Common myeloid progenitor, CD34-positive (primary cell): ENCODE measurements at regions not wholly inside any gene's neighbourhood (a gene's known extent, or its start where the extent isn't known, plus 50 kb on each side); places are given as distances from the start of the nearest gene placed in this dataset.

ENCODE experiments used
- CTCF ChIA-PET: fragments of 350-600 bp; sonication (Branson Sonifier 250); formaldehyde crosslinking; loops from one replicate; lab custom pipeline; 2021; ENCODE audit warnings: antibody characterized with exemption; lab: Charles Lee
- POLR2A ChIA-PET: fragments of 350-600 bp; sonication (Branson Sonifier 250); formaldehyde crosslinking; loops from one replicate; lab custom pipeline; 2021; ENCODE audit warnings: antibody characterized with exemption; lab: Charles Lee
- DNase-seq, 3 donors: peaks; one replicate each; pipeline versions ENCODE4 v3.0.0 to v3.0.0-alpha.2; 2013
- H3K27ac ChIP-seq, 2 experiments: 1 replicate in 1 of 2; 2 replicates in 1 of 2; pipeline ENCODE4 v1.7.0; 2013; ENCODE audit warnings: inconsistent platforms in 2 of 2, low read length in 2 of 2, mild to moderate bottlenecking in 2 of 2, low read depth in 1 of 2, moderate library complexity in 1 of 2; ENCODE audit not compliant: severe bottlenecking in 2 of 2, insufficient read depth in 1 of 2, poor library complexity in 1 of 2
- H3K27me3 ChIP-seq, 5 experiments: replicated peaks in 2 of 5; 1 replicate in 3 of 5; 2 replicates in 2 of 5; pipeline versions ENCODE4 v1.6.1 to v1.7.0; 2013; ENCODE audit warnings: low read length in 4 of 5, mild to moderate bottlenecking in 2 of 5, moderate library complexity in 2 of 5, inconsistent platforms in 1 of 5; ENCODE audit not compliant: insufficient read depth in 5 of 5, control insufficient read depth in 4 of 5
- H3K36me3 ChIP-seq, 4 experiments: 1 replicate in 2 of 4; 2 replicates in 2 of 4; pipeline versions ENCODE4 v1.6.1 to v1.7.0; 2013; ENCODE audit warnings: low read length in 3 of 4, control low read depth in 1 of 4, mild to moderate bottlenecking in 1 of 4; ENCODE audit not compliant: control insufficient read depth in 4 of 4, insufficient read depth in 4 of 4
- H3K4me1 ChIP-seq, 4 experiments: 1 replicate in 3 of 4; 2 replicates in 1 of 4; pipeline versions ENCODE4 v1.6.1 to v1.7.1; 2013; ENCODE audit warnings: low read length in 3 of 4, mild to moderate bottlenecking in 3 of 4, control low read depth in 1 of 4, inconsistent platforms in 1 of 4, moderate library complexity in 1 of 4; ENCODE audit not compliant: control insufficient read depth in 4 of 4, insufficient read depth in 4 of 4; ENCODE audit errors: control extremely low read depth in 1 of 4
- H3K4me3 ChIP-seq, 7 experiments: 1 replicate in 4 of 7; 2 replicates in 3 of 7; pipeline versions ENCODE4 v1.5.1 to v1.7.0; 2013; ENCODE audit warnings: mild to moderate bottlenecking in 7 of 7, low read length in 6 of 7, moderate library complexity in 6 of 7, inconsistent platforms in 2 of 7, low read depth in 2 of 7, control low read depth in 1 of 7; ENCODE audit not compliant: insufficient read depth in 4 of 7, control insufficient read depth in 1 of 7; ENCODE audit errors: extremely low read depth in 1 of 7
- H3K9me3 ChIP-seq, 5 experiments: 1 replicate in 4 of 5; 2 replicates in 1 of 5; pipeline versions ENCODE4 v1.6.1 to v1.7.1; 2013; ENCODE audit warnings: low read length in 4 of 5, mild to moderate bottlenecking in 2 of 5, inconsistent platforms in 1 of 5, low read depth in 1 of 5, moderate library complexity in 1 of 5; ENCODE audit not compliant: control insufficient read depth in 4 of 5, insufficient read depth in 2 of 5; ENCODE audit errors: control extremely low read depth in 1 of 5
- WGBS: methylation state at CpG from one replicate; pipeline ENCODE4 v1.1.5; 2013; ENCODE audit not compliant: insufficient coverage; 5-methylcytosine and 5-hydroxymethylcytosine counted together

DNA sequence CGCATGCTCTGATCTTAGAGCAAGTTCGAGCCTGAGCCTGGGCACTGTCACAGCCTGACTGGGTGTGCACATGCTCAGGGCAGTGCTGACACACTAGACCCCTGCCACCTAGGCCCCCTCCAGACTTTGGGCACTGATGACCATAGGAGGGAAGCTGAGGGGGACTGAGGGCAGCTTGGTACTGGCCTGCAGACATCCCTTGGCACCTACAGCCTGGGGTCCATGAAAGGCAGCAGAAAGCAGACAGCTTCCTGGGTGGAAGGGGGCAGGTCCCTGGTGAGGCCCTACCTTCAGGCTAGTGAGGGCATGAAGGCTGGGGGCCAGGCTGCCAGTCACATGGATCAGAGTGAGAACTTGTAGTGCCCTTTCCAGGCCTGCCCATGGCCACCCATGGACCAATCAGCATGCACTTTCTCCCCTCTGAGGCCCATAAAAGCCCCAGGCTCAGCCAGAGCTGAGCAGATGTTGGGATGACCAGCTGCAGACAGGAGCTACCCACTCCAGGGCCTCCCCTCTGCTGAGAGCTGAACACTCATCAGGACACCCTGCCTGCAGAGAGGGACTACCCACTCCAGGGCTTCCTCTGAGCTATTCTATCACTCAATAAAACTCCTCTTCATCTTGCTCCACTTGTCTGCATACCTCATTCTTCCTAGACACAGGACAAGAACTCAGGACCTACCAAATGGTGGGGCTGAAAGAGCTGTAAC lies 680.8 kb downstream of the MATN1 start:
- peaks cover 0 to 10% (median 8%) of the 10 kb centered on the region in 5 experiments for H3K9me3 ChIP-seq
- no peak for DNase-seq
- H3K27ac ChIP-seq = no peak overlapping the region
- no peaks in the 10 kb centered on the region for H3K36me3 ChIP-seq
- no peaks in the 10 kb centered on the region for H3K4me1 ChIP-seq
- no peak overlapping the region for H3K4me3 ChIP-seq
- POLR2A ChIA-PET = no interaction called here
- CTCF ChIA-PET = no interaction called here
- H3K27me3 ChIP-seq = no peaks in the 10 kb centered on the region
- 100% methylated on average over 2 of the region's 2 CpGs for WGBS

DNA sequence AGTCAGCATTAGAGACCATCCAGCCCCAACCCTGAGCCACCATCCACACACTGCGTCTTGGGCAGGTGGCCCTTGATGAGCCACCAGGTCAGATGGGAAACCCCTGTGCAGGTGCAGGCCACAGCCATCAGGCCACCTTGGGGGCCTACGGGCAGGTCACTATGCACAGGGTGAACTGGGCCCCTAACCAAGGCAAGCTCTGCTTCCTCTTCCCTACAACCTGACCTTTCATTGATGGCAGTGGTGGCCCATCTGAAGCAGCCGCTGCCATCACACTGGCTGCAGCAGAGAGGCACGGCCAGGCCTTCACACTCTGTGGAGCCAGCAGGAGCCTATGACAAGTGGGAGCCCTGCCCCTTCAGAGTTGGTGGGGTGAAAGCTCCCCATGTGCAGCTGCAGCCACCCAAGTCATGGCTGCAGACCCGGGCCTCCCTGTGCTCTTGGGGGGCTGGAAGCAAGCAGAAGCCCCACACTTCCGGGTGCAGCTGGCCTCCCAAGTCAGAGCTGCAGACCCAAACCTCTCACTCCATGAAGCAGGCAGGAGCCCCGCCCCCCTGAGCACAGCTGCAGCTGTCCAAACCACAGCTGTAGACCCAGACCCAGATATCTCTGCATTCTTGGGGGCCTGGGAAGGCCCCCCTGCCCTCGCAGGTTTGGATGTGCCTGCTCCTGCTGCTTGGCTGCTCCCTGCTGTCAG lies 681.5 kb downstream of the MATN1 start:
- Histone ChIP-seq H3K4me3 (no peak overlapping the region), H3K36me3 (no peaks in the 10 kb centered on the region), H3K27ac (no peak overlapping the region), H3K27me3 (no peaks in the 10 kb centered on the region), H3K4me1 (no peaks in the 10 kb centered on the region), H3K9me3 (peaks cover 0 to 10% (median 8%) of the 10 kb centered on the region in 5 experiments)
- POLR2A ChIA-PET = no interaction called here
- no peak for DNase-seq
- CTCF ChIA-PET = no interaction called here
- 94% methylated on average over 6 of the region's 8 CpGs for WGBS

DNA sequence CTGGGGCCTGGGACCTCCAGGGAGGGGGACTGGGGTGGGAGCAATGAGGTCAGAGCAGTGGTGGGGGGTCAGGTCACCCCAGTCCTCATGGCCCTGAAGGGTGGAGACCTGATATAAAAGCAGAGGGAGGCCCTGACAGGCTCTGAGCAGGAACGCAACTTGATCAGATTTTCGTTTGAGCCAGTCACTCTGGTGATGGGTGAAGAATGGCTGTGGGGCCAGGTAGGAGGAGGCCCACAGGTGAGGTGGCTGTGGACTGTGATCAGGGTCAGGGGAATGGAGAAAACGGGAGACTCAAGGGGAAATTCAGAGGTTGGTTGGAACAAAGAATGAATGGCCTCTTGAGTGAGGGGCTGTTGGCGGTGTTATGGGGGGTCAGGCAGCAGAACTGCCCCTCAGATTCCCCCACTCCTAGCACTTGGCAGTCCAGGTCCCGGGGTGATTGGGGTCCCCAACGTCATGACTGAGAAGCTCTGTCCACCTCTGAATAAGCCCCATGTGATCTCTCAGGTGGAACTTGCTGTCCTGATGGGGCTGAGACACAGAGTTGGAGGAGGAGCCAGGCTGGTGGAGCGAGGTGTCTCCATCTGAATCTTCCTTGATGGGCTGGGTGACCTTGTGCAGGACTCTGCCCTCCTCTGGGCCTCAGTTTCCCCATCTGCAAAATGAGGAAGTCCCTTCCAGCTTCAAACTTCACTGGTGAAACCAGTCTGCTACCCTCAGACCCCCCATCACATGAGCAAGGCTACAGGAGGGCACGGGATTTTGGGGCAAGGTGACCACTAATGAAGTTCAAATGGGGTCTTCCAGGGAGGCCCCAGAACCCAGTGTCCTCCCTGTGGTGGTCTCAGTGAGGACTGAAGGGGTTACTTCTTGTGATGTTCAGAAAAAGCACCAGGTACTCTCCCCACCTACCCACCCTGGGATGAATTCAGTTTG lies 683.0 kb downstream of the MATN1 start:
- Histone ChIP-seq H3K36me3 (no peaks in the 10 kb centered on the region), H3K4me3 (no peak overlapping the region), H3K27me3 (no peaks in the 10 kb centered on the region), H3K4me1 (no peaks in the 10 kb centered on the region), H3K9me3 (peaks cover 0 to 10% (median 8%) of the 10 kb centered on the region in 5 experiments), H3K27ac (no peak overlapping the region)
- 95% methylated on average over 7 of the region's 8 CpGs for WGBS
- DNase-seq = no peak
- ChIA-PET POLR2A (no interaction called here), CTCF (no interaction called here)

DNA sequence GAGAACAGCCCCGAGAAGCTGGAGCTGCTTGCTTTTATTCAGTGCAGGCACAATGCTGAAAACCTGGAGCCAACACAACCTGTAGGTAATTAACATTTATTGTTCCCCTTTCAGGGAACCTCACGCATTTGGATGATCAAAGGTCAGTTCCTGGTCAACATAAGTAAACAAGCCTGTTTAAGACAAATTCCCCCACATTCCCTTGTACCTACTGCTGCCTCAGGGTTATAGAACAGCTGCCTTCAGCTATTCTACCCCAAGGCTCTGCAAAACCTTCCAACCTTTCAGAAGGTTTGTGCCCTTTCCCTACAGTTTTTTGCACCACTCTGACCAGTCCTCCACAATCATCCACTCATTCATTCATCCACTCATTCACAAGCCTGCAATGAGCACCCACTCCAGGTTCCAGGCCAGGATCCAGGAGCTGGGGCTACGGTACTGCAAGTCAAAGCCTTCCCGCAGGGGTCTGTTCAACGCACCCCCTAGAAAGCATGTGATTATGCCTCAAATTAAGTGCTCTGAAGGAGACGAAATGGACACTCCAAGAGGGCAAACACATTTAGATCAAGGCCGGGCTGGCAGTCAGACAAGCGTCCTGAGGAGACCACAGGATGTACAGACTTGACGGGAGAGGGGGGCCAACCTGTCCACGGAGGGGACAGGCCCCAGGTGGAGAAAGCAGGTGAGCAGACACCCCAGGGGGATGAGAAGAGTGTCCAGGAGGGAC lies 683.9 kb downstream of the MATN1 start:
- no peak for DNase-seq
- WGBS = 95% methylated on average over 10 of the region's 10 CpGs
- CTCF ChIA-PET = no interaction called here

DNA sequence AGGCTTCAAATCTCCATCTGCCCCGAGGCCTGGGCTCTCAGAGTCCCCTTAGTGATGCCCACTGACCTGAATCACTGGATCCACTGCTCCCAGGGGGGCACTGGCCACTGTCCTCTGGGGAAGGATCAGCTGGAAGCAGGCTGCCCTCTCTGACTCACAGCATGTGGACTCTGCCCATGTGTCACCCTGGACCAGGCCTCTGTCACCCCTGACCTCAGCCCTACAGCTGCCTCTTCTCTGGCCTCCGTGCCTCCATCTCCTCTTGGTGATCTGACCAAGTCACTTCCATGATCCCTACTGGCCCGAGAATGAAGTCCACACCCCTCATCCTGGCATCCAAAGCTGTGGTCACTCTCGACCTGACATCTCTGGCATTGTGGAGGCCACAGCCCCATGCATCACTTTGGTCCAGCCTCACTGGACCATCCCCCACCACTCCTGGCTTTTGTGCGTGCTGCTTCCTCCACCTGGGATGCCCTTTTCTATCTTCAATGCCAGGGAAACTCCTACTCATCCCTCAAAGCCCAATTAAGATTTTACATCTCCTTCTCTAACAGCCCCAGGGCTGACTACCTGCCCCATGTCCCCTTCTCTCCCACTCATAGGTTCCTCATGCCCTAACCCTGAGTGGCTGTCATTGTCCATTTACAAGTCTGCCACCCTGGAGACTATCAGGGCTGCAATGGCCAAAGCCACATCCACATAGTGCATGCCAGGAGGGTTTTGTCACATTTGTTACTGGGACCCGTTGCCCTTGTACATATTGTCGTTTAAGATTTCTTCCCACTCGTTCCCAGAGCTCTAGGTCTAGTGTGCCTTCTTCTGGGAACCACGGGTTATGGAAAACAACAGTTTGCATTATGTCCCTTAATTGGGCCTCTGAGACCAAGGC lies 685.0 kb downstream of the MATN1 start:
- WGBS = 86% methylated on average over 7 of the region's 9 CpGs
- Histone ChIP-seq H3K4me1 (no peaks in the 10 kb centered on the region), H3K27me3 (peaks cover 0 to 3% (median 0%) of the 10 kb centered on the region in 5 experiments), H3K36me3 (no peaks in the 10 kb centered on the region), H3K27ac (no peak overlapping the region), H3K9me3 (peaks cover 0 to 11% (median 8%) of the 10 kb centered on the region in 5 experiments), H3K4me3 (no peak overlapping the region)
- CTCF ChIA-PET = no interaction called here
- DNase-seq = no peak
- POLR2A ChIA-PET = no interaction called here

More for the DNA sequence above, 683.9 kb downstream of the MATN1 start:
- Histone ChIP-seq H3K27me3 (no peaks in the 10 kb centered on the region), H3K36me3 (no peaks in the 10 kb centered on the region), H3K4me1 (no peaks in the 10 kb centered on the region), H3K27ac (no peak overlapping the region), H3K4me3 (no peak overlapping the region), H3K9me3 (peaks cover 0 to 10% (median 8%) of the 10 kb centered on the region in 5 experiments)
- POLR2A ChIA-PET = no interaction called here
